HFFc6 (cell line): ENCODE measurements at regions not wholly inside any gene's neighbourhood (a gene's known extent, or its start where the extent isn't known, plus 50 kb on each side); places are given as distances from the start of the nearest gene placed in this dataset.
"Not testable (repeated sequence)": the region's sequence is repeated elsewhere in the genome, so short reads cannot be mapped to it uniquely, and the experiment has no call there.

Experiments used
- DNase-seq: peaks from one replicate; pipeline ENCODE4 v3.0.0-alpha.2; 2018
- H3K27ac Mint-ChIP-seq: 2 replicates; pipeline ENCODE4 v1.8.0; 2020; ENCODE audit warnings: mild to moderate bottlenecking, mixed read lengths
- H3K27me3 Mint-ChIP-seq: 2 replicates; pipeline ENCODE4 v1.8.0; 2021; ENCODE audit warnings: mild to moderate bottlenecking, moderate library complexity, mixed read lengths; ENCODE audit not compliant: insufficient read depth
- H3K36me3 Mint-ChIP-seq: 2 replicates; pipeline ENCODE4 v1.8.0; 2021; ENCODE audit warnings: low read depth, mixed read lengths
- H3K4me1 Mint-ChIP-seq: 2 replicates; pipeline ENCODE4 v1.8.0; 2020; ENCODE audit warnings: low read depth, mixed read lengths
- H3K4me3 Mint-ChIP-seq: 2 replicates; pipeline ENCODE4 v1.8.0; 2020; ENCODE audit warnings: mild to moderate bottlenecking, moderate library complexity, mixed read lengths
- H3K9me3 Mint-ChIP-seq: 2 replicates; pipeline ENCODE4 v1.8.0; 2020; ENCODE audit warnings: mild to moderate bottlenecking, mixed read lengths
- CTCF ChIP-seq: fragments of 200-600 bp; sonication (generic); IDR thresholded peaks from 2 replicates; pipeline ENCODE4 v1.5.0; 2021; ENCODE audit warnings: antibody characterized with exemption, mild to moderate bottlenecking

GRCh38 chr14:27727251-27727770 lies 1039.3 kb upstream of the FOXG1 start:
- no peak for TF ChIP-seq CTCF
- H3K27me3 Mint-ChIP-seq, result no peaks in the 10 kb centered on the region
- H3K27ac Mint-ChIP-seq, result no peak overlapping the region
- H3K36me3 Mint-ChIP-seq, result no peaks in the 10 kb centered on the region; the same call in 1 of the 2 replicates
- no peaks in the 10 kb centered on the region for H3K4me1 Mint-ChIP-seq
- no peak for DNase-seq
- no peak overlapping the region for H3K4me3 Mint-ChIP-seq
- peaks cover 41% of the 10 kb centered on the region for H3K9me3 Mint-ChIP-seq

- DNase-seq, result no peak
- Mint-ChIP-seq H3K27ac (no peak overlapping the region), H3K4me3 (no peak overlapping the region), H3K36me3 (no peaks in the 10 kb centered on the region; the same call in 1 of the 2 replicates), H3K27me3 (no peaks in the 10 kb centered on the region), H3K9me3 (peaks cover 31% of the 10 kb centered on the region), H3K4me1 (no peaks in the 10 kb centered on the region)
- TF ChIP-seq CTCF, result no peak
Measured at GRCh38 chr14:27730204-27730603, 1036.4 kb upstream of the FOXG1 start.

- Mint-ChIP-seq H3K4me3 (no peak overlapping the region), H3K4me1 (no peaks in the 10 kb centered on the region), H3K36me3 (peaks cover 8% of the 10 kb centered on the region; the same call in 1 of the 2 replicates), H3K27me3 (no peaks in the 10 kb centered on the region), H3K27ac (no peak overlapping the region), H3K9me3 (peaks cover 48% of the 10 kb centered on the region)
- DNase-seq, result no peak
- TF ChIP-seq CTCF, result no peak
Measured at GRCh38 chr14:27739657-27740156, 1026.9 kb upstream of the FOXG1 start.

GRCh38 chr14:27750114-27750513 lies 1016.5 kb upstream of the FOXG1 start:
- no peak for TF ChIP-seq CTCF
- H3K9me3 Mint-ChIP-seq, result peaks cover 18% of the 10 kb centered on the region
- no peak overlapping the region for H3K27ac Mint-ChIP-seq
- H3K27me3 Mint-ChIP-seq, result no peaks in the 10 kb centered on the region
- no peak overlapping the region for H3K4me3 Mint-ChIP-seq
- H3K36me3 Mint-ChIP-seq, result no peaks in the 10 kb centered on the region
- no peaks in the 10 kb centered on the region for H3K4me1 Mint-ChIP-seq
- DNase-seq, result no peak

- not testable (repeated sequence) for H3K4me3 Mint-ChIP-seq, H3K27me3 Mint-ChIP-seq, H3K27ac Mint-ChIP-seq, H3K4me1 Mint-ChIP-seq, H3K36me3 Mint-ChIP-seq, DNase-seq
- H3K9me3 Mint-ChIP-seq, result peaks cover 35% of the 10 kb centered on the region
Measured at GRCh38 chr14:27757642-27758041, 1008.9 kb upstream of the FOXG1 start.

GRCh38 chr14:27760367-27760766 lies 1006.2 kb upstream of the FOXG1 start:
- H3K27ac Mint-ChIP-seq, H3K27me3 Mint-ChIP-seq, H3K4me3 Mint-ChIP-seq, H3K4me1 Mint-ChIP-seq, H3K36me3 Mint-ChIP-seq, DNase-seq: not testable (repeated sequence)
- peaks cover 34% of the 10 kb centered on the region for H3K9me3 Mint-ChIP-seq

- H3K36me3 Mint-ChIP-seq, DNase-seq, H3K27me3 Mint-ChIP-seq, H3K27ac Mint-ChIP-seq, H3K4me1 Mint-ChIP-seq, H3K4me3 Mint-ChIP-seq: not testable (repeated sequence)
- H3K9me3 Mint-ChIP-seq, result peaks cover 61% of the 10 kb centered on the region
Measured at GRCh38 chr14:27799066-27800028, 967.2 kb upstream of the FOXG1 start.

GRCh38 chr14:27817746-27818430 lies 948.7 kb upstream of the FOXG1 start:
- not testable (repeated sequence) for H3K36me3 Mint-ChIP-seq, H3K27me3 Mint-ChIP-seq, H3K27ac Mint-ChIP-seq, H3K4me1 Mint-ChIP-seq, DNase-seq, H3K4me3 Mint-ChIP-seq
- H3K9me3 Mint-ChIP-seq, result peaks cover 34% of the 10 kb centered on the region

- peaks cover 44% of the 10 kb centered on the region for H3K9me3 Mint-ChIP-seq
- not testable (repeated sequence) for H3K27me3 Mint-ChIP-seq, H3K4me1 Mint-ChIP-seq, DNase-seq, H3K27ac Mint-ChIP-seq, H3K4me3 Mint-ChIP-seq, H3K36me3 Mint-ChIP-seq
Measured at GRCh38 chr14:27826149-27826548, 940.4 kb upstream of the FOXG1 start.
